Activated CD4-positive, alpha-beta T cell treated with anti-CD3 and anti-CD28 coated beads, Interleukin-2, amount 50 U/mL, for 4 hours (primary cell): ENCODE measurements at regions not wholly inside any gene's neighbourhood (a gene's known extent, or its start where the extent isn't known, plus 50 kb on each side); places are given as distances from the start of the nearest gene placed in this dataset.

Source experiments
- DNase-seq, 2 experiments: peaks; one replicate each; pipeline ENCODE4 v3.0.0-alpha.2; 2020

DNA sequence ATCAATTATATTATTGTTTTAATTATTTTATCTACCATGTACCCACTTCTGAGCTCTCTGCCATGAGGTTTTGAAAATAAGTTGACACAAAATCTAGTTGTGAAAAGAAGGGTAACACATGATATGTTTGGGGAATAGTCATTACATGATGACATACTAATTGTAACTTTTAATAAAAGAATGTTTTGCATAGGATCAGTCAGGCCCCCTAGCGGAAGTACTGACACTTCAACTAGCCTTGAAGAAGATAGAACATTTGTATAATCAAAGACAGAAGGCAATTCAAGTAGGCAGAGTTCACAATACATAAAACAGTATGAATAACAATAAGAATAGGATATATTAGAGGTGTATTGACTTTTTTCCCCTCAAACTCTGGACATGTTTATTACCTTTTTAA lies 1191.0 kb upstream of the AGA start:
- no peak for DNase-seq

DNA sequence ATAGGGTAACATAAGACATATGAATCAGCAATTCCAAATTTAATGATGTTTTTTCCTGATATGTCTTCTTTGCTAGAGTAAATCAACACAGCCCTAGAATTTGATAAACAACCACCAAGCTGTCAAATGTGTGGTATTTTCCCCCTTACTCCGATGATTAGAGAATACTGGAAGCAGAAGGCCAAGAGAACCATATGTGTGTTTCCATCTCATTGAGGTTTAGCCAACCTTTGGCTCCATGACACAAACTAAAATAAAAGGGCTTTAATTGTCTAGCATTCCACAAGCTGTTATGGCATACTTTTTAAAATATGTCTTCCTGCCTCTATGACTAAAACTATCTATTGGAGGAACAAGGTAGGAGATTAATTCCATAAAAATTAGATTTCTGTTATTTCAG lies 1222.4 kb upstream of the AGA start:
- no peak for DNase-seq

DNA sequence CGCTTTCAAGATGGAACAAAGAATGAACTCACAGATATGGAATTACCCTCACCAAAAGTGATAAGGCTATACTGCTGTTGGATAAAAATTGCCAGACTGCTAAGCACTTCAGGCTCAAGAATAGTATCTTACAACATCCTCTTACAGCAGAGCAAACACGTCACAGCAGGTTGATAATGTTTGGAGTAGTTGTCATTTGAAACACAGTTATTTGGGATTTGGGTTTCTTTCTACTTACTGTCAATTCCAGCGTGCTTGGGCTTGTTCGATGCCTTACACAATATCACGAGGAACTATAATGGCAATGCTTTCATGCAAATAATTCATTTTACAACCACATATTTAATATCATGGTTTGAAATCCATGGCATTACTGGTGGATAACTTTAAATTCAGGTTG lies 1223.7 kb upstream of the AGA start:
- no peak for DNase-seq

DNA sequence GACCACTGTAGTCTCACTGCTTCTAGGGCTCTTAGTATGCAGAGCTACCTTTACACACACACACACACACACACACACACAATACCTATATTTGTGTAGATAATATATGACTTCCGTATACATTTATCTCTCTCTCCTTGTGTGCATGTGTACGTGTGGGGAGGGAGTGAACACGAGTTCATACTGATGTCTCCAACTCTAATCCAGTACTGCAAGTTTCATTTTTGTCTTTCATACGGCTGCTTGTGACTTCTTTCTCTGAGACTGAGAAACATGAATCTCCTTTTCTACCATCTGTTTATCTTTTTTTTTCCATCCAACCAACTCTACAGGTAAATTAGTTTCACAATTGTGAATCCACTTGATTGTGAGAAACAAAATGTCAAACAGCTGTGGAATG lies 1229.5 kb upstream of the AGA start:
- DNase-seq: no peak

DNA sequence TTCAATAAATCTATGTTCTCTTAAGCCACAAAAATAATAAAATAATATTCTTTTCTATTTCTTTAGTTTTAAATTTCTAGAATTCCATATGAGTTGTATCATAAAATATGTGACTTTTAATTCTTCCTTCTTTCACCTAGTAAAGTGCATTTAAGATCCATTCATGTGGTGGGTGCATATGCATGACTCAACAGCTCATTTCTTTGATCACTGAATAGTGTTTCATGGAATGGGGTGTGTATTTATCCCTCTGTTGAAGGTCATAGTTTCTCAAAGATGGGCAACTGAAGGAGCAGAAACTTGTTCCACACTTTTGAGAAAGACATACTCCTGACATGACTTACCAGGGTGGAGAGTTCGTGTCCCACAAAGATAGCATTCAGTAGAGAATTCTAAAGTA lies 1230.3 kb upstream of the AGA start:
- DNase-seq: no peak

DNA sequence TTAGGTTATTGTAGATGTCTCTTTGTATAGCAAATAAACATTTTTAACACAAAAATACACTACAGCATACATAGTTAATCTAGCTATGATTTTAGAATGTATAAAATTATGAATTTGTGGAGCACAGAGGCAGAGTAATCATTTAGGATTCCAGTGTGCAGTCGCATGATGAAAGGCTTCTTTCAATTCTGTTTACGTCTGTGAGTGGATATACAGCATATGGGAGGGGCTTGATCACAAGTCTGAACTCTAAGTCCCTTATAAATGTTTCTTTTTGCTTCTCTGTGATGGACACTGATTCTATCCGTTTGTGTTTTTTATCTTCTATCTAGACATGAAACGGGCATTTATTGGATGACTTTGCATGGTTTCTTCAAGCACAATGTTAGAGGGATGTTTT lies 1239.6 kb upstream of the AGA start:
- no peak for DNase-seq

DNA sequence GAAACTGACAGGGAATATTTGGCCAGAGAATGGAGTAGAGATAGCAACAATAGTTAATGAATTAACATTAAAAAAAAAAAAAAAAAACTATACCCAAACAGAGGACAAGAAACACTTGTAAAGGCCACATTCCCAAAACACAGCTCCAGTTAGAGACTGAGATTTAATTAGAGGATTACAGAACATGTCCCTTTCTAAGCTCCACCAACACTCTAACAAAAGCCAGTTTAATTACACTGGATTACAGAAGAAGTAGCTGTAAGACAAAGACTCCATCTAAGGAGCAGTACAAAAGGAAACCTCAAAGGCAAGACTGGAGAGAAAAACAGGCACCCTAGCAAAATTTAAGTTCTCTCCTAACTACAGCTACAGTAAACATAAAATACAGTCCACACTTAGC lies 1247.7 kb upstream of the AGA start:
- no peak for DNase-seq

DNA sequence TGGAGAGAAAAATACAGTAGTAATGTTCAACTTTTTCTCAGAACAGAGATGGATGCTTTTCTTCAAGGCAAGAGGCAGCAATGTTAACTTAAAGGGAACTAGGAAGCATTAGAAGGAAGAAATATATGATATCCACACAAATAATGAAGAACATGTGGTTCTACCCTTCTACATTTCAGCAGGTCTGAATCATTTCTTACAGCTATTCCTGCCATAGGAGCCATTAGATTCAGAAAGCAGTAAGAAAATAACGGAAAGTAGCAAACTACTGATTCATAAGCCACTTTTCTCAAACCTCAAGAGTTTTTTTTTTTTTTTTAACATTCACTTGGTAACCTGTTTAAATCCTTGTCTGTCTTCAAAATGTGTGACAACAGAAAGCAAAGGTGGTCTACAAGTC lies 1251.6 kb upstream of the AGA start:
- DNase-seq: no peak

DNA sequence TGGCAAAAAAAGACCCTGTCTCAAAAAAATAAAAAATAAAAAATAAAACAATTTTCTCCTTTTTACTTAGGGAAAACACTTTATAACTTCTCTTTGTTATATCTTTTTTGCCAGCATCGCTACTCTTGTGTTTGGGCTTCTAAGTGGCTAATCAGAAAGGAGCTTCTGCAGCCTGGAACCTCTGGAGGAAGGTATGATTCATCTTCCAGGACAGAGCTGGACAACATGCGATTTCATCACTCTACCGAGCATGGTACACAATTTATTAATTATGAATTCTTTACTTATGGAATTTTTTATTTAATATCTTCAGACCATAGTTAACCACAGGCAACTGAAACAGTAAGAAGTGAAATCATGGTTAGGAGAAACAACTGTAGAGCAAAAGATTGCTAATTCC lies 1254.3 kb upstream of the AGA start:
- DNase-seq: no peak

DNA sequence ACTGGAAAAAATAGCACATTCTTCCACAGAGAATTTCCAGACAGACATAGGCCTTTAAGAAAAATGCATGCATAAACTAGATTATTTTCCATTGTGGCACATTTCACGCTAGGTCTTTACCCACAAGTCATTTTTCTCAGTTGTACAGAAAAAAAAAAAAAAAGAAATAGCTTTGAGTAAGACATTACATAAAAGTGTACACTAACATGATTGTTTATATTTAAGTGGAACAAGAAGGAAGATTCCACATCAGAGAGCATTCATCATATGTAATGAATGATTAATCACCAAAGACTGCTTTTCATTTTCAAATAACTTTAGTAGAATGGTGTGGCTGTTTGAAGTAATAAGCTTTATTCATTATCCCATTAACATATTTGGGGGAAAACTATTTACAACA lies 1270.2 kb upstream of the AGA start:
- DNase-seq: no peak

DNA sequence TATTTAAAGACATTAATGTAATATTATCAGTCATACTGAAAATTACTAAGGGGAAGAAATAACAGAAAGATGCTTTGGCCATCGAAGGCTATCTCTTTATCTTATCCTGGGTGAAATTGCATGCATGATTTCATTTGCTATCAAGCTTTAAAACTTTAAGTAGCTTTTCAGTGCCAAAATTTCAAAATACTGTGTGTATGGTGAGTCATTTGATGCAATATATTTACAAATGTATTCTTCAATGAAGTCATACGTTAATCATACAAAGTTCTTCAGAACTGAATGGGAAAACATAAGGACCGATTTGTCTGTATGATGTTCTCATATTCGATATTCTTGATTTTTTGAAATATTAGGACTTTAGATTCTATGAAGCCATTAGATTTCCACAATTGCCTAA lies 1295.8 kb upstream of the AGA start:
- no peak for DNase-seq

DNA sequence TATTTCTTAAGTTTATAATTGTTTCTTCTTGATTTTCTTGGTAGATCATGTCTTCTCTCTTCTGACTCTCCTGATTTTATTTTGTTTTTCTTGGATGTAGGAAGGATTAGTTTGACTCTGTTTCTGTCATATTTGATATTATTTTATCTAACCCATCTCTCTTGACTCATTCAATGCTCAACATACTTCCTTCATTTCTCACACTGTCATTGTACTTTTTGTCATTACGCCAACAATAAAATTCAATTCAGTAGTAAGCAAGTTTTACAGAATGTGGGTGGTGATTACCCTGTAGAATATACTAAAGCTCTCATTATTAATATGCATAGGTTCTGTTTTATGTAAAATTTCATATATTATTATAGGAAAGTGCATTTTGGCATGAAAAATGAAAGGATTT lies 1303.0 kb upstream of the AGA start:
- no peak for DNase-seq

DNA sequence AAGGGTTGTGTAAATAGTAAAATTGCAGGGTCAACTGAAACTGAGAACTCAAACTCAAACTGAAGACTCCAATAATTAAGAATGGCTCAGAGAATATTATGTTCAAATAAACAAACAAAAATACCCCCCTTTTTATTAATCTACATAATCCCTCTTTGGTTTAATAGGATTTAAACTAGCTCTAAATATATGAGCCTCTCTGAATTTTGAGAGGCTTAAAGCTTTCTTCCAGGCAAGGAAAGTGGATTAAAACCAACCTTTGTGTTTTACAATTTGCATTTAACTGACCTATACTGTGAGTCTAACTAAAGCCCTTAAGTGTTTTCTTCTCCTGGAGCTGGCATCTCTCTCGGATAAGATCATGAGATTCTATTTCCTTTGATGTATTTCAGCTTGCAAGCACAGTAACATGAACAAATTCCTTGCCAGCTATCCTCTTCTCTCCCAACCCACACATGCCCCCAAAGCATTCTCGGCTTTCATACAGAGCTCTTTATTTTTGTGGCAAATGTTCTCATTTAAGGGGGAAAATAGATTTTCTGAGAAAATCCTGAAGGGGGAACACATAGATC lies 1310.8 kb upstream of the AGA start:
- no peak for DNase-seq

DNA sequence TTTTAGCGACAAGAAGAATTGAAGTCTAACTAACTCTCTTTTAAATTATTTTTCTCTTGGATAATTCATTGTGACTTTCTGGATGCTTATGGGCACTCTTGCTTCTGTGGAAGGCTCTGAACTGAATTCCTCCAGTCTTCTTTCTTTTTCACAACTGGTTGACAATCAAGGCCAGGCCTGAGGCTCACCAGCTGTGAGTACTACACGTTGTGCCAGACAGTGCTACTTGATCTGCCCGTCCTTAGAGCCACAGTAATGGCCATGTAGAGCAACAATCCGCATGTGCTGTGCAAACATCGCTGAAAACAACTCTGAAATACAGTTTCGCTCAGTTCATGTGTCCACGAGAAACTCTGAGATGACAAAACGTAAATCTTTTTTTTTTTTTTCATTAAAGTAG lies 1336.3 kb upstream of the AGA start:
- no peak for DNase-seq

DNA sequence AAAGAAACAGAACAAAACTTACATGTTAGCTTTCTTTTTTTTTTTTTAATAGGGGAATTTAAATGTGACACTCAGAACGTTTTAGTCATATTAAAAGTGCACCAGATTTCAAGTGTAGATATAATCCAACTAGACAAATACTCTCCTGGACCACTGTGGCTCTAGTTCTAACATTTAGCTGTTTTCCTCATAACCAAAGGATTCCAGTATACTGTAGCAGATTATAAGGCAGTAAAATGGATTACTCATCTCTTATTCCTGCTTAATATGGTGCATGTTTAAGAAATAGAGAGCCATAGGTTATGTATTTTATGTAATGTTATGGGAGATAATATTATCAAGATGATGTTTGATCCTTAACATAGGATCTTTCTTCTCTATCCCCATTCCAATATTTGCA lies 1339.5 kb upstream of the AGA start:
- no peak for DNase-seq

DNA sequence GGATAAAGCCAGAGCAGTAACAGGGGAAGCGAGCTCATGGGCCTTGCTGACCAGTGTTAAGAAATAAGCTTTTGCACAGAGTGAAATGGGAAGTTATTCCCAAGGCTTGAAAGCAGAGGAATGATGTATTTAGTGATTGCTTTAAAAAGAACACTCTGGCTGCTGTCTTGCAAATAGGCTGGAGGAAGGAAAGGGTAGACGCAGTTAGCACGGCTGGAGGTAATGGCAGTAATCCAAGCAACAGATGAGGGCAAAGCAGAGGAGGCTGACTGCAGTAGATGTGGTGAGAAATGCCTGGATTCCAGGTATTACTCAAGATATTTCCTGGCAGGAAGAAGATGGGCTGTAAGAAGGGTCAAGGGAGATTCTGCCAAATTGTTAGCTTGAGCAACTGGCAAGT lies 1342.3 kb upstream of the AGA start:
- DNase-seq: no peak

DNA sequence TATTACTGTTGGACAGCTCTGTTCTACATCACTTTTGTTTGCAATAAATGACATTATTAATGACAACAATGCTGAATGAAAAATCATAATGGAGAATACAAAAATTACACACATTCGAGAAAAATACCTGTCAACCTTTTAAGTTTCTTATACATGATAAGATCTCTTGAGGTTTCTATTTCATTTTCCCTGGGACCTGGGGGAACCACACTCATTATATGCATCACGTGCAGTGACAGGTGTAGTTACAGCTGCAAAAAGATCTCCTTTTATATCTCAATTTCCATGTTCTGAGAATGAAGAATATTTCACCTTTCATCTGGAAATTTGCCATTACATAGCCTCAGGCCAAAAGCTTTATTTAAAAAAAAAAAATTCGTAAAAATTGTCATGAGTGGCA lies 1347.0 kb upstream of the AGA start:
- DNase-seq: no peak

DNA sequence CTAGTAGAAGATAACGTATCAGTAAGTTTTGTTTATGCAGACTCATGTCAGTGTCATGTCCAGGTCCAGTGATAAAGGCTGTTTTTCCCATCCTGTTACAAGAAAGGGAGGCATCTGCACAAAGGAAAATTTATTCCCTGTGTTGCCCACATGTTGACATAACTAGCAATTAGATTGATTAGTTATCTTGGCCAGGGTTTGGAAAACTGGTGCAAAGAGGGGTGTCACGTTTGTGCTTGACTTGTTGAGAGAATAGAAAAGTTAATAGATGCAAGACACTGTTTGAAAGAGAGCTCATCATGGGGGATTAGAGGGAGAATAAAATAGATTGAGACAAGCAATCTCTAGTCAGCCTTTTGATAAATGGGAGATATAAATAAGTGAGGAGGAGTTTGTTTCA lies 1357.0 kb upstream of the AGA start:
- no peak for DNase-seq

DNA sequence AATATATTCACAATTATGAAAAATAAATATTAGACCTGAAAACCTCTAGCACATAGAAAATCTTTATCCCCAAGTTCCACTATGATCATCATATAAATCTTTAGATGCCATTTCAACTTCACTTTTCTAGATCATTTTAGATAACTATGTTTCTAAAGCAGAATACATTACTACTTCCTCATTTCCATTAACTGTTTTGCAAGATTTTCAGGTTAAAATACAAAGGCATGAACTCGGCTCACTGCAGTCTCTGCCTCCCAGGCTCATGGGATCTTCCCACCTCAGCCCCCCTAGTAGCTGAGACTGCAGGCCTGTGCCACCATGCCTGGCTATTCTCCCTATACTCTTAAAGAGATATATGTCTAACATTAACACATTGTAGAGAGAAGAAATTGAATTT lies 1365.9 kb upstream of the AGA start:
- no peak for DNase-seq

DNA sequence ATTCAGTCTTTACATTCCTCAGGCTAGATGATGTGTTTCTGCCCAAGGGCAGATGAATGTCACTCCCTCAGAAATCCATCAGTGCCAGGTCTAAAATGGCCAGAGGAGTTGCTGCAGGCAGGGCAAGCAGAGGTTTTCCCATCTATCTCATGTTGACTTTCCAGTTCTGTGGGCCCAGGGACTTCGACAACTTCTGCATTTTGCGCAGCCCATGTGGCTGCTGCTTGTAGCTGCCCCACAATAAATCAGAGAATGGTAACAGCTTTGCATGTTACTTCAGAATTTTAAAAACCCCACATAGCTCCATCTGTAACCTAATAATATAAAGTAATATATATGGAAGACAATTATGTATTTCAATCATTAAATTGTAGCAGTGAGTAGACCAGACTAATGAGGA lies 1367.7 kb upstream of the AGA start:
- no peak for DNase-seq

DNA sequence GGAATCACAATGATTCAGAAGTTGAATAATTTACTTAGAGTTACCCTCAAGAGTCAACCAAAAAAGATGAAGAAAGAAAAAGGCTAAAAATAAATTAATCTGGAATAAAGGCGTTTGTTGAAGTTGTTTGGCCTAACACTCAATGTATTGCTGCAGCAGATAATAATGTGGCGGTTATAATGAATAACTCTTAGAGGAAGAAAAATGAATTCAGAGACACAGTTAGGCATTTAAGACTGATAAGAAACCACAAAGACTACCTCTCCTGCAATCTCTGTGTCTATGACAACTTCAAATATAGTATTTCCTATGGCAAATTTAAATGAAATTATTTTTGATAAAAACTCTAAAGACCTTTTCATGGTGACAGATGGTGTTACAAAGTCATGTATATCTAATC lies 1369.1 kb upstream of the AGA start:
- DNase-seq: no peak

DNA sequence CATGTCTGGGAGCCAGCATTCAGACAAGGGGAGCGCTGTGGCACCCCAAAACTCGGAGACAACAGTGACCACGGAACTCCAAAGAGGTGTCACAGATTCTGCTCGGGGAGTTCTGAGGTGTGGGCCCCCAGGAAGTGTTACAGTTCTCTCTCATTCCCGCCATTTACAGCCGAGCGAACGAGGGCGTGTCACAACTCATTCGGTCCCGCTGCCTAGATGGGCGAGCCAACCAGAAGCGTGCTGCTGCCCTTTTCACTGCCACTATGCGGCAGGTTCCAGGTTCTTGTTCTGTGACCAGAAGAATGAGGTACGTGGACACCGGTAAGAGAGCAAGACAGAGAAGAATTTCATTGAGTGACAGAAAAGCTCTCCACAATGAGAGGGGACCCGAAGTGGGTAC lies 1370.6 kb upstream of the AGA start:
- no peak for DNase-seq

DNA sequence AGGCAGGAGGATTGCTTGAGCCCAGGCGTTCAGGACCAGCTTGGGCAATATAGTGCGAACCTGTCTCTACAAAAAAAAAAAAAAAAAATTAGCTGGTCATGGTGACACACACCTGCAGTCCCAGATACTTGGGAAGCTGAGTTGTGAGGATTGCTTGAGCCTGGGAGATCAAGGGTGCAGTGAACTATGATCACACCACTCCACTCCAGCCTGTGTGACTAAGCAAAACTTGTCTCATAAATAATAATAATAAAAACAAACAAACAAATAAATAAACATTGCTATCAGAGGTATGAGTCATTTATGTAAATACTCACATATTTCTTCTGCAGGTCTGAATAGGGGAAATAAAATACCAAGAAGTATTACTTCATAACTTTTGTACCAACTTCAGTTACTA lies 1372.7 kb upstream of the AGA start:
- no peak for DNase-seq

DNA sequence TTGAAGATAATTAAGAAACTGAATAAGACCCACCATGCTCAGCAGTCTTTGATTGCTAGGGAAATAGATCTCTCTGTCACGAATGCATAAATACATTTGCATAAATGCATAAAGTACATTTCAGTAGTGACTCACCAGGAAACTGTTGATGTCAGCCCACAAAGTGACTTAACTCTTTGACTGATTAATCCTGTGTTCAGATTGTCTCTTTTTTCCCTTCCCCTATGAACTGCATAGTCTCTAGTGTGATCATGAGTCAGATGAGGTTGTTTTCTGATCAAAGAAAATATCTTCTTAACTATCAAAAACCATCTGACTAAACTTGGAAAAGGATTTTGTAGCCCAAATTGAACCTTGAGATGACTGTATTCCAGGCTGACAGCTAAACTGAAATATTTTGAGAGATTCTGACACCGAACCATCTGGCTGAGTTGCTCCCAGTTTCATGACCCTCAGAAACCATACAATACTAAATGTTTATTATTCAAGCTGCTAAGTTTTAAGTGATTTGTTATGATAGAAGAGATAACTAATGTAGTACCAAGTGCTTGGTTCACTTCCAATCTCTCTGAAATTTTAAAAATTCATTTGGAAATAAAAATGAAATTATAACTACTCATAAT lies 1381.5 kb upstream of the AGA start:
- no peak for DNase-seq

DNA sequence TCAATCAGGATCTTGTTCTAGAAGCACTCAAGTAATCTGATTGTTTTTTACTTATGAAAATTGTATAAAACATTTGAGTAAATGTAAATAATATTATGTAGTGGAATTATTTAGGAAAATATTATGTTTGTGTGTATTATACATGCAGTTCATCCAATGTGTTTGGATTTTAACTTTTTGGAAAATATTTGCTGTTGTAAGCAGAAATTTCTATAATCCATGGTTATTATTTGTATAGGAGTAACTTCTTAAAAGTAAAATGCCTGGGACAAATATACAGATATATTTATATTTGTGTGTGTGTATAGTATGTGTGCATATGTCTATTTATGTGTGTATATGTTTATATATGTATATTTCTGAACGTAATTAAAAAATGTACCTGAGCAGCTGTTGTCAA lies 1394.6 kb upstream of the AGA start:
- DNase-seq: no peak

DNA sequence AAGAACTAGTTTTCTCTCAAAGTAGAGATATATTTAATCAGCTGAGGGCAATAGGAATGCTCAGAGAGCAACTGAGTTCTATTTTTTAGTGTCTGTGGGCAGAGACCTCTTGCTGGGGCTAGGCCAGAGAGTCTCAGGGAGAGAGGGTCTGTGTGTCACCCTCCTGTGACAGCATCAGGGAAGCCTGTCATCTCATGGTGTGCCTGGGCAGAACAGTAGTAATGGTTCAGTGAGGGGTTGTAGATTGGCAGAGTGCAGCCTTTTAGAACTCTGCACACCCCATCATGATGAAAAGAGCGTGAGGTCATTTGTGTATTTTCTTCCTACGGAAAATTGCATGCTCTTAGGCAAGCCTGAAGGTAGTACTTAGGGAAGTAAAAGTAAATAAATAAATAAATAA lies 1396.5 kb upstream of the AGA start:
- DNase-seq: no peak
